Endothelial cell of umbilical vein (primary cell): ENCODE measurements at regions not wholly inside any gene's neighbourhood (a gene's known extent, or its start where the extent isn't known, plus 50 kb on each side); places are given as distances from the start of the nearest gene placed in this dataset.

Source experiments
- CTCF ChIP-seq, 2 donors: IDR thresholded peaks; 1 replicate in 1 of 2; 2 replicates in 1 of 2; pipeline ENCODE4 v1.5.1; 2011; ENCODE audit warnings: low read length in 2 of 2, mild to moderate bottlenecking in 2 of 2, moderate library complexity in 2 of 2, control low read depth in 1 of 2, inconsistent platforms in 1 of 2, low read depth in 1 of 2; ENCODE audit not compliant: insufficient read depth in 1 of 2; ENCODE audit errors: extremely low read depth in 1 of 2
- MYC ChIP-seq: IDR thresholded peaks from one replicate; pipeline ENCODE4 v1.6.1; 2011; ENCODE audit warnings: mild to moderate bottlenecking, low read depth, low read length
- POLR2A ChIP-seq: IDR thresholded peaks from 2 replicates; pipeline ENCODE4 v1.6.1; 2012; ENCODE audit warnings: low read depth, mild to moderate bottlenecking, control low read depth, low read length
- POLR2AphosphoS5 ChIP-seq: IDR thresholded peaks from 2 replicates; pipeline ENCODE4 v1.6.1; 2012; ENCODE audit warnings: low read depth, mild to moderate bottlenecking, control low read depth, low read length, moderate library complexity; ENCODE audit not compliant: insufficient read depth

- TF ChIP-seq MYC (no peak), CTCF (IDR thresholded peaks at IDR 0.05; ENCODE audit: extremely low read depth in 1 of 2, insufficient read depth in 1 of 2, low read depth in 1 of 2, low read length in 2 of 2) (no peak), POLR2AphosphoS5 (no peak), POLR2A (no peak)
Observed at GRCh38 chr12:92487138-92487485, 215.7 kb upstream of the PLEKHG7 start.
